GM10248 (cell line): ENCODE measurements at regions not wholly inside any gene's neighbourhood (a gene's known extent, or its start where the extent isn't known, plus 50 kb on each side); places are given as distances from the start of the nearest gene placed in this dataset.

Source experiments
- CTCF ChIA-PET: fragments of 300-600 bp; sonication (Branson Sonifier 250); formaldehyde crosslinking; extraction: SDS; loops from one replicate; lab custom pipeline; 2021; ENCODE audit warnings: antibody characterized with exemption; lab: Yijun Ruan, JAX
- POLR2A ChIA-PET: fragments of 350-650 bp; sonication (Branson Sonifier 250); formaldehyde crosslinking; extraction: SDS; loops from one replicate; lab custom pipeline; 2020; ENCODE audit warnings: antibody characterized with exemption; lab: Yijun Ruan, JAX
- DNase-seq: peaks from one replicate; pipeline ENCODE4 v3.0.0; 2012; ENCODE audit errors: extremely low spot score
- TF ChIP-seq, protein P1 (sequence below): IDR thresholded peaks from 2 replicates; pipeline ENCODE4 v1.5.1; 2012; ENCODE audit warnings: mild to moderate bottlenecking, low read depth; ENCODE audit errors: extremely low read depth, missing control alignments, control extremely low read depth

DNA sequence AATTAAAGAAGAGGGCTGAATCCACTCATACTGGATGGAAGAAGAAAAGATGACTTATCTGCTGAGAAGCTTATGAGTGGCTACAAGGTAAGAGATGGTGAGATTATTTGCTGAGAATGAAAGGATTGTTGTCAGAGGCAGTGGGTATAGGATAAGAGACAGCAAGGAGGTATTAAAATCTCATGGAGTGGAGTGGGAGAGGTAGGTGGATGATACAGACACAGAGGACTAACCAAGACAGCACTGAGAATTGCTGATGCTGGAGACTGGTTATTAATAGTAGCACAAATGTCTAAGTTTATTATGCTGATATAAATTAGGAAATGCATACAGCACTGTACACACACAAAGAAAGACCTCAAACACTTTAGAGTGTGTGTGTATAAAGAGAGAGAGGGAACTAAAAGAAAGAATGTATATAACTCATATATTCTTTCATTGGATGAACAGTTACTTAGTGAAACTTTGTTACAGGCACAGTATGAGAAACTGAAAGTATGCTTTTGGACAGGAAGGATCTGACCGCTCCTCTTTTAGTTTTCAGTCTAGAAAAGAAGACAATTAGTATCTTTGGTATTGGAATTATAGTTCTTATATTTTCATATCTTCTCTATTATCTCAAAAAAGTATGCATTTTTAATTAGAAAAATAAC, 543.1 kb downstream of the LRFN5 start:
- CTCF ChIA-PET = no interaction called here
- TF ChIP-seq, protein P1, sequence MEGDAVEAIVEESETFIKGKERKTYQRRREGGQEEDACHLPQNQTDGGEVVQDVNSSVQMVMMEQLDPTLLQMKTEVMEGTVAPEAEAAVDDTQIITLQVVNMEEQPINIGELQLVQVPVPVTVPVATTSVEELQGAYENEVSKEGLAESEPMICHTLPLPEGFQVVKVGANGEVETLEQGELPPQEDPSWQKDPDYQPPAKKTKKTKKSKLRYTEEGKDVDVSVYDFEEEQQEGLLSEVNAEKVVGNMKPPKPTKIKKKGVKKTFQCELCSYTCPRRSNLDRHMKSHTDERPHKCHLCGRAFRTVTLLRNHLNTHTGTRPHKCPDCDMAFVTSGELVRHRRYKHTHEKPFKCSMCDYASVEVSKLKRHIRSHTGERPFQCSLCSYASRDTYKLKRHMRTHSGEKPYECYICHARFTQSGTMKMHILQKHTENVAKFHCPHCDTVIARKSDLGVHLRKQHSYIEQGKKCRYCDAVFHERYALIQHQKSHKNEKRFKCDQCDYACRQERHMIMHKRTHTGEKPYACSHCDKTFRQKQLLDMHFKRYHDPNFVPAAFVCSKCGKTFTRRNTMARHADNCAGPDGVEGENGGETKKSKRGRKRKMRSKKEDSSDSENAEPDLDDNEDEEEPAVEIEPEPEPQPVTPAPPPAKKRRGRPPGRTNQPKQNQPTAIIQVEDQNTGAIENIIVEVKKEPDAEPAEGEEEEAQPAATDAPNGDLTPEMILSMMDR = no peak
- POLR2A ChIA-PET = no interaction called here
- DNase-seq = no peak

DNA sequence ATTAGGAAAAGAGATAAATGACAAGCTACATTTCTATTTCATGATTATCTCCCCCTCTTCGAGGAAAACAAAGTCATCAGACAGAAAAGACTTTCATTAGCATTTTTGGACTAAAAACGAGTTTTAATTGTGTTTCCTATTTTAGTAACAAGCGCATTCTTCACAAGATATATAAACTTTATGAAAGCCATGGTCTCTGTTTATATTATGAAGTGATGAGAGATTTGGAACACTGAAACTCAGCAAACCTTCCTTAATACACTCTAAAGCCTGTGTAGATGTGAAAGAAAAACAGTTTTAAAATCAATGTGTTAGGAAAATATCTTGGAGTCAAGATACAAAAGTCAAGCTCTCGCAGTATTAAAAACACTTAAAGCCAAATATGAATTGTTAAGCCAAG, 539.1 kb downstream of the LRFN5 start:
- POLR2A ChIA-PET = no interaction called here
- CTCF ChIA-PET = no interaction called here
- no peak for DNase-seq
- TF ChIP-seq, protein P1 = no peak

DNA sequence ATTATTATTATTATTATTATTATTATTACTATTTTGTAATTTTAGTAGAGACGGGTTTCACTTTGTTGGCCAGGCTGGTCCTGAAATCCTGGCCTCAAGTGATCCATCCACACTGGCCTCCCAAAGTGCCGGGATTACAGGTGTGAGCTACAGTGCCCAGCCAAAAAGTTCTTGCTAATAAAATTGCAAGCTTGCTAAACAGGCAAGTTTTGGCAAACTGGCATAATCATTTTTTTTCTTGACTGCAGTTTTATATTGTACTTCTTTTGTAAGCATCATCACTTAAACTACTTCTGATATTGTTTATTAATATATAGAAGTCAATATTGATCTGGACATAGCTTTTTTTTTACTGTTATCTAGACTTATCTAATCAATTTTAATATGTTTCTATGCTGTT, 536.4 kb downstream of the LRFN5 start:
- no peak for DNase-seq
- ChIA-PET CTCF (no interaction called here), POLR2A (no interaction called here)
- TF ChIP-seq, protein P1 = no peak

- ChIA-PET CTCF (no interaction called here), POLR2A (no interaction called here)
- no peak for DNase-seq
- TF ChIP-seq, protein P1 = no peak
These were observed 534.7 kb downstream of the LRFN5 start for GRCh38 chr14:42141328-42141727.

GRCh38 chr14:42140831-42141279, 534.2 kb downstream of the LRFN5 start:
- ChIA-PET CTCF (no interaction called here), POLR2A (no interaction called here)
- DNase-seq = no peak
- TF ChIP-seq, protein P1 = no peak

- ChIA-PET POLR2A (no interaction called here), CTCF (no interaction called here)
- TF ChIP-seq, protein P1 = no peak
- no peak for DNase-seq
These were observed 533.3 kb downstream of the LRFN5 start for GRCh38 chr14:42140001-42140400.

- CTCF ChIA-PET = no interaction called here
- DNase-seq = no peak
- TF ChIP-seq, protein P1 = no peak
- POLR2A ChIA-PET = no interaction called here
These were observed 531.7 kb downstream of the LRFN5 start for GRCh38 chr14:42138406-42138805.
